ENCODE measurements at regions not wholly inside any gene's neighbourhood (a gene's known extent, or its start where the extent isn't known, plus 50 kb on each side); places are given as distances from the start of the nearest gene placed in this dataset.

DNA sequence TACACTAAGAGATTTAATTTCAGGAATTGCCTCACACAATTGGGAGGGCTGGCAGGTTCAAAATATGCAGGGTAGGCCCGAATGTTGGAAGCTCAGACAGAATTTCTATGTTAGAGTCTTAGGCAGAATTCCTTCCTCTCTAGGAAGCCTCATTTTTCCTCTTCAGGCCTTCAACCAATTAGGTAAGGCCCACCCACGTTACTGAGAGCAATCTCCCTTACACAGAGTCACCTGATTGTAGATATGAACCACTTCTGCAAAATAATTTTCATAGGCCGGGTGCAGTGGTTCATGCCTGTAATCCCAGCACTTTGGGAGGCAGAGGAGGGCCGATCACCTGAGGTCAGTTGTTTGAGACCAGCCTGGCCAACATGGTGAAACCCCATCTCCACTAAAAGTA, 50.2 kb upstream of the HIVEP1 start:
- DNase-seq (ENCODE audit: low read depth in 2 of 2) = no peak
- H3K4me3 ChIP-seq (replicated peaks in 1 of 2; ENCODE audit: low read depth in 2 of 2, low read length in 2 of 2) = no peak overlapping the region
- TF ChIP-seq, protein P1, sequence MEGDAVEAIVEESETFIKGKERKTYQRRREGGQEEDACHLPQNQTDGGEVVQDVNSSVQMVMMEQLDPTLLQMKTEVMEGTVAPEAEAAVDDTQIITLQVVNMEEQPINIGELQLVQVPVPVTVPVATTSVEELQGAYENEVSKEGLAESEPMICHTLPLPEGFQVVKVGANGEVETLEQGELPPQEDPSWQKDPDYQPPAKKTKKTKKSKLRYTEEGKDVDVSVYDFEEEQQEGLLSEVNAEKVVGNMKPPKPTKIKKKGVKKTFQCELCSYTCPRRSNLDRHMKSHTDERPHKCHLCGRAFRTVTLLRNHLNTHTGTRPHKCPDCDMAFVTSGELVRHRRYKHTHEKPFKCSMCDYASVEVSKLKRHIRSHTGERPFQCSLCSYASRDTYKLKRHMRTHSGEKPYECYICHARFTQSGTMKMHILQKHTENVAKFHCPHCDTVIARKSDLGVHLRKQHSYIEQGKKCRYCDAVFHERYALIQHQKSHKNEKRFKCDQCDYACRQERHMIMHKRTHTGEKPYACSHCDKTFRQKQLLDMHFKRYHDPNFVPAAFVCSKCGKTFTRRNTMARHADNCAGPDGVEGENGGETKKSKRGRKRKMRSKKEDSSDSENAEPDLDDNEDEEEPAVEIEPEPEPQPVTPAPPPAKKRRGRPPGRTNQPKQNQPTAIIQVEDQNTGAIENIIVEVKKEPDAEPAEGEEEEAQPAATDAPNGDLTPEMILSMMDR (IDR thresholded peaks at IDR 0.05; ENCODE audit: low read depth, low read length) = no peak

DNA sequence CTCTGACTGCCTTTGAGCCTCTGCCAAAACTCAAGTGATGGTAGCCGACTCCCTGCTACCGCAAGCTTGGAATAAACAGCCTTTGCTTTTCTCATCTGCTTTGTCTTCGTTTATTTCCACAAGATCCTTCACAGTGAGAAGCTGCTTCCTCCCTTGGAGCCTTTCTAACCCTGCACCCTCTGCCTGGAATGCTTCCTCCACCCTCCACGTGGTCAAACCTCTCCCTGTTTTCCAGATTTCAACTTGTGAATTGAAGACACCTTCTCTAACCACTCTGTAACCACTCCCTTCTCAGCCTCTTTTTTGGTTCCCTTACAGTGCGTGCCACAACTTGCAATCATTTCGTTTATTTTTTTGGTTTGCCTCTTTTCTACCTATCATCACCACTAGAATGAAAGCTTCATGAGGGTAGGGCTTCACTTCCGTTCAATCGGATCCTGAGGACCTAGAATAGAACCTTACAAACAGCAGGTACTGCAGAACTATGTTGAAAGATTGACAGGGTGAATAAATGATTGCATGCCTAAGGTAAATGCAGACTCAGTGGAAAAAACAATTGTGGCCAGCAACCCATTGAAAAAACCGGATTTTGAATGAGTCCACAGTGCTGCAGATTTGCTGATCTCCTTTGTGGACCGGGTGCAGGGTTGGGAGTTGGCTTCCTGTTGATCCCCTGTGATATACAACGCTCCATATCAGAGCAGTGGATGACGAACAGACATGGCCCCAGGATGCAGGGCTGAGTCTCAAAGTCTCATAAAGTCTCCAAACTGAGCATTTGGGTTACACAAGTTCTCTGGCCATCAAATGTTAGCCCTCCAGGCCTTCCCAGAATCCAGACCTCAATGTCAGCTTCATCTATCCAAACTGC, 51.0 kb upstream of the HIVEP1 start:
- H3K4me3 ChIP-seq (replicated peaks in 1 of 2; ENCODE audit: low read depth in 2 of 2, low read length in 2 of 2) = no peak overlapping the region
- DNase-seq (ENCODE audit: low read depth in 2 of 2) = no peak
- TF ChIP-seq, protein P1 (IDR thresholded peaks at IDR 0.05; ENCODE audit: low read depth, low read length) = no peak

DNA sequence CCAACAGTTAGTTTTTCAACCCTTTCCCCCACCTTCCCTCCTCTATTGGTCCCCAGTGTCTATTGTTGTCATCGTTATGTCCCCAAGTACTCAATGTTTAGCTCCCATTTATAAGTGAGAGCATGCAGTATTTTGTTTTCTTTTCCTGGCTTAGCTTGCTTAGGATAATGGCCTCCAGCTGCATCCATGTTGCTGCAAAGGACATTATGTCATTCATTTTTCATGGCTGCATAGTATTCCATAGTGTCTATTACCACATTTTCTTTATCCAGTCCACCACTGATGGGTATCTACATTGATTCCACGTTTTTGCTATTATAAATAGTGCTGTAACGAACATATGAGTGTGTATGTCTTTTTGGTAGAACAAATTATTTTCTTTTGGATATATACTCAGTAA, 55.3 kb upstream of the HIVEP1 start:
- no peak overlapping the region for H3K4me3 ChIP-seq (replicated peaks in 1 of 2; ENCODE audit: low read depth in 2 of 2, low read length in 2 of 2)
- no peak for DNase-seq (ENCODE audit: low read depth in 2 of 2)
- TF ChIP-seq, protein P1 (IDR thresholded peaks at IDR 0.05; ENCODE audit: low read depth, low read length) = no peak

DNA sequence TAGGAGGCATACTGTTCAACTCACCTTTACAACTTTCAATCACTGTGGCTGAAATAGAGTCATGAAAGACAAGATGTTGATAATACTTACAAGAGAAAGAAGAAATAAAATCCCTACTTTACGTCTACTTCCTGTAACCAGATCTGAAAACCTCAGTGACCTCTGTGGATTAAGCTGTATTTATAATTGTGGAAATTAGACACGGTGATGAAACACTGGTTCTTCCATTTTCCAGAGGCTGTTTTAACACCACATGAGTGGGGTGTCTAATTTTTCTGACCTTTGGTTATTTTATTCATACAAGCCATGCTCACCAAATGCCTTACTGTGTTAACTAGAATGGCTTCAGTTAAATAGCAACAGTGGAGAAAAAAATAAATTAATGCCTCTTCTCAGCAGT, 58.5 kb upstream of the HIVEP1 start:
- no peak overlapping the region for H3K4me3 ChIP-seq (replicated peaks in 1 of 2; ENCODE audit: low read depth in 2 of 2, low read length in 2 of 2)
- no peak for DNase-seq (ENCODE audit: low read depth in 2 of 2)
- TF ChIP-seq, protein P1 (IDR thresholded peaks at IDR 0.05; ENCODE audit: low read depth, low read length) = no peak

DNA sequence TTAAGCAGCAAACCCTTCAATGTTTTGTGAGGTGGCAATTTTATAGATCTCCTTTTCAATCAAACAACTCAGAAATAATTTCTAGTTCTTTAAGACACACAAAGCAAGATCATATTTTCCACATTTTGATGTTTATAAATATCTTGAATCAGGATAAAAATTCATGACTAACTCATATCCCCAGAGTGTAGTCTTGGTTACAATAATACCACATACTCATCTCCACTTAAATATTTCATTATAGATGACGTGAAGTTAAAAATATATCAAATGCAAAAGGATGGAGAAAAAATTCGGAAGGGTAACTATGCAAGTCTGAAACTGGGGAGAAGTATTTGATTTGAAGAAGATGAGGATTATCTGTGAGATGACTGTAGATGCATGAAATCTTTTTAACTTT, 59.8 kb upstream of the HIVEP1 start:
- DNase-seq (ENCODE audit: low read depth in 2 of 2) = peak in 1 of 2 donors; percentile 51
- TF ChIP-seq, protein P1 (IDR thresholded peaks at IDR 0.05; ENCODE audit: low read depth, low read length) = no peak
- no peak overlapping the region for H3K4me3 ChIP-seq (replicated peaks in 1 of 2; ENCODE audit: low read depth in 2 of 2, low read length in 2 of 2)

DNA sequence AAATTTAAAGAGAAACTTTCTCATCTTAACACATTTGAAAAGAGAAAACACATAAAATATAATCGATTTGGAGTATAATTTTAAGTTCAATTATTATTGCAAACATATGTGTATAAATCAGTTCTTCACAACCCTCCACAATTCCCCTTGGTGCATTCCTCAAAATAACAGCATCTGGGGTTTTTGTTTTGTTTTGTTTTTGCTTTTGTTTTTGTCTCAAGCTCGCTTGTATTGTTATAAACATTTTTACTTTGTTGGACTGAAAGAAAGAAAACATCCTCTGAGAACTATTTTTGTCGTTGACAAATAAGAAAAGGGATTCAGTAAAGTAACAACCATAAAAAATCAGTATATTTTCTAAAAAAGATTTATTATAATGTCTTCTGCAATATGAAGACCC, 60.2 kb upstream of the HIVEP1 start:
- TF ChIP-seq, protein P1 (IDR thresholded peaks at IDR 0.05; ENCODE audit: low read depth, low read length) = no peak

More for the DNA sequence above, 60.2 kb upstream of the HIVEP1 start:
- no peak for DNase-seq (ENCODE audit: low read depth in 2 of 2)
- H3K4me3 ChIP-seq (replicated peaks in 1 of 2; ENCODE audit: low read depth in 2 of 2, low read length in 2 of 2) = no peak overlapping the region
